OCI-LY3 (cell line): ENCODE measurements at regions not wholly inside any gene's neighbourhood (a gene's known extent, or its start where the extent isn't known, plus 50 kb on each side); places are given as distances from the start of the nearest gene placed in this dataset.

Experiments
- EZH2phosphoT487 ChIP-seq: fragments of 200-600 bp; shearing (Covaris generic); IDR thresholded peaks from 2 replicates; pipeline ENCODE4 v1.6.1; 2018; ENCODE audit warnings: antibody characterized with exemption, mixed run types, low read depth
- TF ChIP-seq, protein P1 (sequence below): fragments of 200-600, 300-600 bp; sonication (generic); IDR thresholded peaks from 2 replicates; pipeline ENCODE4 v1.5.1; 2014; ENCODE audit warnings: antibody characterized with exemption, low read length, low read depth

DNA sequence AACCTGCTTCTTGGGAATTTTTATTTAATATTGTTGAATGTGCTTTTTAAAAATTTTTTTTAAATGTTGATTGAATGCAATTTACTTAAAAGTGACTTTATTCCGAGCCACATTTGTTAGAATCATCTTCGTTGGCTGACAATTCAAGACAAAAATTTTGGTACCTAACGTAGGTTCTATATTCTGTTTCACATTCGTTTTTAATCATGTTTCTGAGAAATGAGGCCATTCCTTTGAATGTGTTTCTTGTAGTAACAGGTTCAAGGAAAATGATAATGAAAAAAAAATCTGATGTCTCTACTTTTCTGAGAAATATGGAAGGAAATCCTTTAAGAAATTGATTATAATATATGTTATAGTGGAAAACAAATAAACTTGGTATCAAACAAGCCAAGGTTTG, 92.3 kb upstream of the DCLK2 start:
- TF ChIP-seq, protein P1, sequence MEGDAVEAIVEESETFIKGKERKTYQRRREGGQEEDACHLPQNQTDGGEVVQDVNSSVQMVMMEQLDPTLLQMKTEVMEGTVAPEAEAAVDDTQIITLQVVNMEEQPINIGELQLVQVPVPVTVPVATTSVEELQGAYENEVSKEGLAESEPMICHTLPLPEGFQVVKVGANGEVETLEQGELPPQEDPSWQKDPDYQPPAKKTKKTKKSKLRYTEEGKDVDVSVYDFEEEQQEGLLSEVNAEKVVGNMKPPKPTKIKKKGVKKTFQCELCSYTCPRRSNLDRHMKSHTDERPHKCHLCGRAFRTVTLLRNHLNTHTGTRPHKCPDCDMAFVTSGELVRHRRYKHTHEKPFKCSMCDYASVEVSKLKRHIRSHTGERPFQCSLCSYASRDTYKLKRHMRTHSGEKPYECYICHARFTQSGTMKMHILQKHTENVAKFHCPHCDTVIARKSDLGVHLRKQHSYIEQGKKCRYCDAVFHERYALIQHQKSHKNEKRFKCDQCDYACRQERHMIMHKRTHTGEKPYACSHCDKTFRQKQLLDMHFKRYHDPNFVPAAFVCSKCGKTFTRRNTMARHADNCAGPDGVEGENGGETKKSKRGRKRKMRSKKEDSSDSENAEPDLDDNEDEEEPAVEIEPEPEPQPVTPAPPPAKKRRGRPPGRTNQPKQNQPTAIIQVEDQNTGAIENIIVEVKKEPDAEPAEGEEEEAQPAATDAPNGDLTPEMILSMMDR: no peak
- no peak for TF ChIP-seq EZH2phosphoT487
